GM18867 (cell line): ENCODE measurements at regions not wholly inside any gene's neighbourhood (a gene's known extent, or its start where the extent isn't known, plus 50 kb on each side); places are given as distances from the start of the nearest gene placed in this dataset.

Experiments used
- ATAC-seq: cut with Tn5 transposase; IDR thresholded peaks from one replicate; pipeline ENCODE4 v1.9.1; 2021; ENCODE audit warnings: mild to moderate bottlenecking, moderate library complexity; ENCODE audit not compliant: unreplicated experiment

DNA sequence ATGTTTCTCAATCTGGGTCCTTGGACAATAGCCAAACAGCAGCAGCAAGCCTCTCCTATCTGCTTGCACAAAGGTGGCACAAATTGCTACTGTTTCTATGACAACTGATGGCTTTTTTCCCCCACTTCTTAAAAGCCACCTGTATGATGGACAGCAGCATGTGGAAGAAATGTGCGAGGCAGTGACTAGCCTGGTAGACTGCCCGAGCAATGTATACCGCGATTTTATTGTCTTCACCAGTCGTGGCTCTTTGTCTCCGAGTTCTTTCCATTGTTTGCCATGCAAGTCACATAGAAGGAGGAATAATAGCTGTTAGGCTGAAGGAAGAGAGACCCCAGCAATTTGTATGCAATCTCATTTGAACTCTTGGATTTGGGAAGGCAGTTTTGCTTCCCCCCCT is 79.4 kb downstream of the S1PR1 start:
- ATAC-seq, result no peak

- ATAC-seq, result no peak
These were observed 80.0 kb downstream of the S1PR1 start for GRCh38 chr1:101316799-101317198.

- no peak for ATAC-seq
These were observed 80.8 kb downstream of the S1PR1 start for GRCh38 chr1:101317590-101317989.

DNA sequence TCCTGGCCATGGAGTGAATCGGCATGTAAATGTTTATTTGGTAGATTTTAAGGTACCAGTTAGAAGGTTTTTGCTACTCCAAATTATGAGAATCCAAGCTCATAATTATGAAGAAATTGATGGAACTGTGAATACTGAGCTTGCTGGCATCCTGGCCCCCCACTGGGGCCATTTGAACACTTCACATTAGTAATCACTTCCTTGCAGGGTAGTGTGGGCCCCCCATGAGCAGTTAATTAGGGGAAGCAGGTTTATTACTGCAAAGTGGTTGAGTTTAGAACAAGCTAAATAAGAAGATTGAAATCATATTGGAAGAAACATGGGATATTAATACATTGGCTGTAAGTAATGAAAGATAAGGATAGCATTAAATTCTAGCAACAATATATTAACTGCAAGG is 86.7 kb downstream of the S1PR1 start:
- no peak for ATAC-seq

GRCh38 chr1:101325144-101325543 is 88.3 kb downstream of the S1PR1 start:
- ATAC-seq, result no peak

DNA sequence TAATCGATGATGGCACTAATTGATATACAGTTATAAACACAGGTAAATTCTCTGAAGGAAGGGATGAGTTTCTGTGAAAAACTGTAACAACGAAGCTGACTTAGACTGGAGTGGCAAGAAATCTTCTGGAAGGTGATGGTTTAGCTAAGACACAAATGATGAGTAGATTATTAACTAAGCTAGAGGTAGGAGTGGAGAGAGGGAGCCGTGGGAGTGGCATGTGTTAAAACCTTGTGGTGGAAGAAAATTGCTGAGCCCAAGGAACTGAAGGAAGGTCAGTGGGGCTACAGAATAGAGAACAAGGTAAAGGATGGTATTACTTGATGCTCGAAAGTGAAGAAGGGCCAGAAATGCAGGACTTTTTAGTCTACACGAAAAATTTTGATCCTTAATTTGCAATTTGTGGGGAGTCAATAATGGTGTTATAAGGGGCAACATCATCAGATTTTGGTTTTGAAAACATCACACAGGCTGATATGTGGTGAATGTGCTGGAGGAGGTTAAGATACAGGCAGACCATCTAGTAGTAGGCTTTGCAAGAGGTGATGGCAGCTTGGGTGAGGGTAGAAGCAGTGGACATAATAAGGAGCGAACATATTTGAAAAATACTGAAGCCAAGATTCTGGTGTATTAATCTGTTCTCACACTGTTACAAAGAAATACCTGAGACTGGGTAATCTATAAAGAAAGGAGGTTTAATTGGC is 93.8 kb downstream of the S1PR1 start:
- ATAC-seq, result no peak

GRCh38 chr1:101331794-101332193 is 95.0 kb downstream of the S1PR1 start:
- no peak for ATAC-seq

- ATAC-seq, result no peak
These were observed 95.8 kb downstream of the S1PR1 start for GRCh38 chr1:101332633-101333032.

DNA sequence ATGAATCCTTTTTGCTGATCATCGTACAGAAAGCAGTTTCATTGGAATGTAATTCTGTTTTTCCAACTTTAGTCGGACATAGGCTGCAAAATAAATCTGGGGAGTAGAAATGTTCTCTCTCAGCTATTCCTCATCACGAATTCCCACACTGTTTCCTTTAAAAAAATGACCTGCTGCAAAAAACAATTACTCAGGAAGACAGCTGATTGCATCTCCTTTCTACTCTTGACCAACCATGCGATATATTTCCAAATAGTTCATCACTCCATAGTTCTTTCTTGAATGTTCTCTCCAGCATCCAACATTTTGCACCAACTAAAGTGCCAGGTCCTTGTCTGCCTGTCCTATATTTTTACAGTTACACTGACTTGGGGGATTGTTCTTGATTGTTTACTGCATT is 96.4 kb downstream of the S1PR1 start:
- no peak for ATAC-seq

GRCh38 chr1:101337968-101338367 is 101.1 kb downstream of the S1PR1 start:
- ATAC-seq, result no peak

GRCh38 chr1:101338714-101339430 is 102.1 kb downstream of the S1PR1 start:
- ATAC-seq, result no peak

DNA sequence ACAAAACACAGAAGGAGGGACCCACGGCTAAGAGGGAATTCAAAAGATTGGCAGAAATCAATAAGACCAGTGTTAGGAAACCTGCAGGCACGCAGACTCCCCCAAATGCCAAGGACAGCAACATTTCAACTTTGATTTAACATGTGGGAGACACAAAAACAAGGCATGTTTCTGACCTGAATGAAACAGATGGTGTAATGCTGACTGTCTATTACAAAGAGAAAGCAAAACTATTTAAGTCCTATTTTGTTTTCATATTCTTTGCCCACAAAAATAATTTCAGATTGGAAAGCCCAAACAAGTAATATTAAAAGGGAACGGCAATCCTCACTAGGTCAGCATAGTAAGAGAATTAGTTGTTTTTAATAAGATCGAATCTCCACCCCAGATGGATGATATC is 107.9 kb downstream of the S1PR1 start:
- peak; percentile 67 for ATAC-seq

DNA sequence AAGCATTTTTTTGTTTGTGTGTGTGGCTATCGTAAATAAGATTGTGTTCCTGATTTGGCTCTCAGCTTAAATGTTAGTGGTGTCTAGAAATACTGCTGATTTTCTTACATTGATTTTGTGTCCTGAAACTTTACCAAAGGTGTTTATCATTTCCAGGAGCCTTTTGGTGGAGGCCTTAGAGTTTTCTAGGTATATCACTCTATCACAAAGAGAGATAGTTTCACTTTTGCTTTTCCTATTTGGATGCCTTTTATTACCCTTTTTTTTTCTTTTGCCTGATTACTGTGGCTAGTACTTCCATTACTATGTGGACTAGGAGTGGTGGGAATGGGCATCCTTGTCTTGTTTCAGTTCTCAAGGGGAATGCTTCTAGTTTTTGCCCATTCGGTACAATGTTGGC is 109.6 kb downstream of the S1PR1 start:
- ATAC-seq, result no peak

DNA sequence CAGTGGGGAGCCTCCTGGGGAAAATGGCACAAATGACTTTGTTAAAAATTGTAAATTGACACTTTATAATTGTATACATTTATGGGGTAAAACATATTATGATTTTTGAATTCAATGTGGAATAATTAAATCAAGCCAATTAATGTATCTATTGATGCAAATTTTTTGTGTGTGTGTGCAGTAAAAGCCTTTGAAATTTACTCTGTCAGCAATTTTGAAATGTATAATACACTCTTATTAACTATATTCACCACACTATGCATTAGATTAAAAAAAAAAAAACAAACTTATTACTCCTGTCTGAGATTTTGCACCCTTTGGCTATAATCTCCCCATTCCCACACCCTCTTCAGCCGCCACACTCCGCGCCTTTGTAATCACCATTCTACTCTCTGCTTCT is 119.2 kb downstream of the S1PR1 start:
- no peak for ATAC-seq

GRCh38 chr1:101356604-101357443 is 120.0 kb downstream of the S1PR1 start:
- ATAC-seq, result peak; percentile 53

DNA sequence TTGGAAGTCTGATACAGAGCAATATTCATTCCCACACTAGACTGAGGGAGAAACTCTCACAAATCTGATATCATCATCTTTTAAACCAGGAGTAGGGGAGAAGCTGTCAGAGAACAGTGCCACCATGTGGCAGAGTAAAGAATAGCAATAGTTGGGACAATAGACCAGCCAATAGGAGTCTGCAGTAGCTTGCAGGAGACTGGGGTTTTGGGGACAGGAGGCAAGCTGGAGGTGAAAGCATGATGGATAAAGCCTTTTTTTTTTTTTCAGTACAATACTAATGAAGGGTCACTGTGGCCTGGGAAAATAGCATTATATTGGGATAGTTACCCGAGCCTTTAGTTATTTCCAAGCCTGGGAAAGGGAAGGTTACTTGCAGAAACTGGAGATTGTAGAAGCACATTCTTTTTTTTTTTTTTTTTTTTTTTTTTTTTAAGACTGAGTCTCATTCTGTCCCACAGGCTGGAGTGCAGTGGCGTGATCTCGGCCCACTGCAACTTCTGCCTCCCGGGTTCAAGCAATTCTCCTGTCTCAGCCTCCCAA is 120.7 kb downstream of the S1PR1 start:
- peak; percentile 94 for ATAC-seq

- no peak for ATAC-seq
These were observed 123.7 kb downstream of the S1PR1 start for GRCh38 chr1:101360506-101360905.

GRCh38 chr1:101363891-101364318 is 127.1 kb downstream of the S1PR1 start:
- ATAC-seq, result peak; percentile 62

DNA sequence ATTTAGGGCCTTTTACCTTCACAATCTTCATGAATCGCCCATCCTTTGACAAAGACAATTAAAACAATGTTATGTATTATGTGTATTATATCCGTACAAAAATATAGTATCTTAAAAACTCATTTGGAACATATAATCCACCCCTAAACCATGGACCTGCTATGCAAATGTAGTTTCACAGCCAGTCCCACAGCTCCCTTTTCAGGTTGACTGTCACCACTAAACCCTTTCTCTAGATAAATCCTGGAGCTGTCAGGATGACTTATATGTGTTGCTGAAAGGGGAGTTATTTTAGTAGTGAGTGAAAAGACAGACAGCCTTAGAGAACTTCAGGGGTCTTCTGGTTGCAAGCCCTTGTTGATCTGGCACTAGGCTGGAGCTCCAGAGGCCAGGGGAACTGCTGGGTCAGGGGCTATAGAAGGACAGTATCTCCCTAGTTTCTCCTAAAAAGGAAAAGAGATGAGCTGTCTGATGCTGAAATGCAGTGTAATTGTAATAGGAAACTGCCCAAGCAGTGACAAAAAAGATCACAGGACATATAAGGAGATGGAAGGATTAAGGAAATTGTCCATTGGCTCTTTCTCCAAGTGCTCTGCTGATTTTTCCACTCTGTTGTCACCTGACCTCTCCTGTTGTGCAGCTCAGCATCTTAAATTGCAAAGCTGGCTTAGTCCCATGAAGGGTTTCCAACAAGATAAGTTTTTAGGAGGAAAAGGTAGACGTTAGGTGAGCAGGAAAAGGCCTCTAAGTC is 127.7 kb downstream of the S1PR1 start:
- ATAC-seq, result peak; percentile 47

GRCh38 chr1:101365186-101365585 is 128.4 kb downstream of the S1PR1 start:
- no peak for ATAC-seq

GRCh38 chr1:101365878-101366277 is 129.1 kb downstream of the S1PR1 start:
- ATAC-seq, result no peak
